RWPE1 (cell line): ENCODE measurements at regions not wholly inside any gene's neighbourhood (a gene's known extent, or its start where the extent isn't known, plus 50 kb on each side); places are given as distances from the start of the nearest gene placed in this dataset.

Experiments
- CTCF ChIA-PET: fragments of 350-600 bp; sonication (Branson Sonifier 250); formaldehyde crosslinking; extraction: SDS; loops from one replicate; lab custom pipeline; 2021; lab: Yijun Ruan, JAX
- POLR2A ChIA-PET: fragments of 400-600 bp; formaldehyde crosslinking; extraction: SDS; loops from one replicate; lab custom pipeline; 2020; ENCODE audit warnings: antibody characterized with exemption; ENCODE audit not compliant: low non-redundant PET; lab: Yijun Ruan, JAX
- DNase-seq: peaks from one replicate; pipeline ENCODE4 v3.0.0; 2012; ENCODE audit warnings: low spot score
- H3K27ac ChIP-seq: fragments of 450-650 bp; 2 replicates; pipeline ENCODE4 v1.5.1; 2017
- TF ChIP-seq, protein P1 (sequence below): fragments of 450-650 bp; conservative IDR thresholded peaks from 2 replicates; pipeline ENCODE4 v1.5.1; 2017; ENCODE audit warnings: low read depth, mild to moderate bottlenecking

- DNase-seq: no peak
- POLR2A ChIA-PET: no interaction called here
- H3K27ac ChIP-seq: no peak overlapping the region
- CTCF ChIA-PET: interaction anchor here (0.6 to 0.7 kb wide), 3 partner anchors 73 to 1603 kb away, joined by 3 read pairs; no protein-coding TSS in a partner anchor
- TF ChIP-seq, protein P1, sequence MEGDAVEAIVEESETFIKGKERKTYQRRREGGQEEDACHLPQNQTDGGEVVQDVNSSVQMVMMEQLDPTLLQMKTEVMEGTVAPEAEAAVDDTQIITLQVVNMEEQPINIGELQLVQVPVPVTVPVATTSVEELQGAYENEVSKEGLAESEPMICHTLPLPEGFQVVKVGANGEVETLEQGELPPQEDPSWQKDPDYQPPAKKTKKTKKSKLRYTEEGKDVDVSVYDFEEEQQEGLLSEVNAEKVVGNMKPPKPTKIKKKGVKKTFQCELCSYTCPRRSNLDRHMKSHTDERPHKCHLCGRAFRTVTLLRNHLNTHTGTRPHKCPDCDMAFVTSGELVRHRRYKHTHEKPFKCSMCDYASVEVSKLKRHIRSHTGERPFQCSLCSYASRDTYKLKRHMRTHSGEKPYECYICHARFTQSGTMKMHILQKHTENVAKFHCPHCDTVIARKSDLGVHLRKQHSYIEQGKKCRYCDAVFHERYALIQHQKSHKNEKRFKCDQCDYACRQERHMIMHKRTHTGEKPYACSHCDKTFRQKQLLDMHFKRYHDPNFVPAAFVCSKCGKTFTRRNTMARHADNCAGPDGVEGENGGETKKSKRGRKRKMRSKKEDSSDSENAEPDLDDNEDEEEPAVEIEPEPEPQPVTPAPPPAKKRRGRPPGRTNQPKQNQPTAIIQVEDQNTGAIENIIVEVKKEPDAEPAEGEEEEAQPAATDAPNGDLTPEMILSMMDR: no peak
Observed at GRCh38 chr21:35971824-35972223, 88.5 kb downstream of the SETD4 start.

GRCh38 chr21:35969281-35969680 lies 91.0 kb downstream of the SETD4 start:
- TF ChIP-seq, protein P1: no peak
- no peak overlapping the region for H3K27ac ChIP-seq
- ChIA-PET CTCF (no interaction called here), POLR2A (no interaction called here)
- no peak for DNase-seq

GRCh38 chr21:35968564-35968963 lies 91.8 kb downstream of the SETD4 start:
- TF ChIP-seq, protein P1: no peak
- ChIA-PET CTCF (no interaction called here), POLR2A (no interaction called here)
- no peak overlapping the region for H3K27ac ChIP-seq
- no peak for DNase-seq

GRCh38 chr21:35965699-35966098 lies 94.6 kb downstream of the SETD4 start:
- no peak overlapping the region for H3K27ac ChIP-seq
- ChIA-PET CTCF (no interaction called here), POLR2A (no interaction called here)
- no peak for DNase-seq
- TF ChIP-seq, protein P1: no peak

GRCh38 chr21:35963920-35964451 lies 96.3 kb downstream of the SETD4 start:
- ChIA-PET POLR2A (no interaction called here), CTCF (interaction anchor here (0.6 kb wide), 1 partner anchor 19 kb away, joined by 3 read pairs; no protein-coding TSS in a partner anchor)
- no peak for DNase-seq
- TF ChIP-seq, protein P1: no peak
- H3K27ac ChIP-seq: no peak overlapping the region

DNA sequence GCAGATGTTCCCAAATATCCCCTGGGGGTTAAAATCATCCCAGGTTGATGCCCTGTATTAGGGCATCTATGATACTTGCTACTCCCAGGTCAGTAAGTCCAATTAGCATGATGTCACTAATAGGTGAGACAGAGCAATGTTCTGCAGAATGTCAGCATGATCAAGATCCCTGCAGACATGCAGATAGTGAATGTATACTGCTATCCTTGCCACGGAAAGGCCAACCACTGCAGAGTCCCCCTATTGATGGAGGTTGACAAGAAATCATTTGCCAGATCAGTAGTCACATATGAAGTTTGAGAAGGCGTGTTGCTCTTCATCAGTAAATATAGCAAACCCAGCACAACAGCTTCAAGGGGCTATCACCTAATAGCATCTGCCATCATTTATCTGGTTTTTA lies 97.4 kb downstream of the SETD4 start:
- no peak overlapping the region for H3K27ac ChIP-seq
- CTCF ChIA-PET: no interaction called here
- POLR2A ChIA-PET: no interaction called here
- TF ChIP-seq, protein P1: no peak
- DNase-seq: no peak

DNA sequence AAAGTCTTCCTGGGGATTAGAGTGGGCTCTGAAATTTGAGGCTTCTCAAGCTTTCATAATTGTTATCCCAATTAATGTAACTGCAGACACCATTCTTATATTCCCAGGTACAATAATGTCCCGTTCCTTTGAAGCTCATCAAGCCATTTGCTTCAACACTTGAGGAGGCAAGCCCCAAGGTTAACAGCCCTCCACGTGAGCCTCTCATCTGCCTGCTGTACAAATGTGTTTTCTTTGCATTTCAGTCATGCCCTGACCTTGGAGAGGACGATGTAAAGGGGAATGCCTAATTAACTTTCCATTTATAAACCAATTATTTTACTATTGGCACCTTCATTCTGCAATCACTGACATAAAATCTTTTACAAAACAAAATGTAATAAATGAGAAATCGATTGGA lies 106.3 kb downstream of the SETD4 start:
- no peak for DNase-seq
- no peak overlapping the region for H3K27ac ChIP-seq
- ChIA-PET POLR2A (no interaction called here), CTCF (no interaction called here)
- TF ChIP-seq, protein P1: no peak
